Panc1 (cell line): ENCODE measurements at regions not wholly inside any gene's neighbourhood (a gene's known extent, or its start where the extent isn't known, plus 50 kb on each side); places are given as distances from the start of the nearest gene placed in this dataset.

Experiments used
- ATAC-seq: fragments of 200-7000 bp; cut with Tn5 transposase; 2 replicates; pipeline ENCODE4 v1.9.1; 2020; ENCODE audit warnings: mild to moderate bottlenecking, moderate library complexity
- BruUV-seq: library from RNA; stranded (reverse); fragments of 400-500 nt; replicated peaks from 2 replicates; lab custom pipeline; 2021; lab: Mats Ljungman, UMichigan
- CTCF ChIA-PET: fragments of 300-600 bp; sonication (Branson Sonifier 250); formaldehyde crosslinking; loops from one replicate; lab custom pipeline; 2022; ENCODE audit warnings: antibody characterized with exemption; lab: Charles Lee
- POLR2A ChIA-PET: fragments of 300-600 bp; sonication (Branson Sonifier 250); formaldehyde crosslinking; loops from one replicate; lab custom pipeline; 2022; ENCODE audit warnings: antibody characterized with exemption; lab: Charles Lee
- DNase-seq: peaks from one replicate; pipeline ENCODE4 v3.0.0-alpha.2; 2010; ENCODE audit warnings: low read depth, low spot score
- H3K27ac ChIP-seq: 2 replicates; pipeline ENCODE4 v1.5.1; 2011; ENCODE audit warnings: mild to moderate bottlenecking, low read length, inconsistent platforms
- H3K27me3 ChIP-seq: fragments of 200-500 bp; sonication (Bioruptor generic); 2 replicates; pipeline ENCODE4 v1.6.0; 2014; ENCODE audit warnings: low read length, inconsistent platforms; ENCODE audit not compliant: control insufficient read depth, insufficient read depth
- H3K36me3 ChIP-seq: fragments of 200-500 bp; sonication (Bioruptor generic); 2 replicates; pipeline ENCODE4 v1.5.1; 2014; ENCODE audit warnings: inconsistent platforms, mild to moderate bottlenecking, low read length, moderate library complexity; ENCODE audit not compliant: control insufficient read depth, insufficient read depth
- H3K4me1 ChIP-seq: 2 replicates; pipeline ENCODE4 v1.5.1; 2011; ENCODE audit warnings: inconsistent platforms, mild to moderate bottlenecking, low read length, moderate library complexity; ENCODE audit not compliant: control insufficient read depth, insufficient read depth
- H3K4me3 ChIP-seq, 2 experiments: 2 replicates each; pipeline ENCODE4 v1.5.1; 2011 to 2012; ENCODE audit warnings: low read depth in 2 of 2, low read length in 2 of 2, mild to moderate bottlenecking in 2 of 2, inconsistent platforms in 1 of 2, moderate library complexity in 1 of 2
- H3K9me3 ChIP-seq: fragments of 200-500 bp; sonication (Bioruptor generic); 2 replicates; pipeline ENCODE4 v1.5.1; 2014; ENCODE audit warnings: low read depth, mild to moderate bottlenecking, inconsistent platforms, low read length, moderate library complexity; ENCODE audit not compliant: control insufficient read depth, insufficient read depth
- POLR2AphosphoS5 ChIP-seq: IDR thresholded peaks from 2 replicates; pipeline ENCODE4 v1.6.1; 2012; ENCODE audit warnings: mild to moderate bottlenecking, low read depth, low read length, moderate library complexity
- SIN3A ChIP-seq: IDR thresholded peaks from 2 replicates; pipeline ENCODE4 v1.6.1; 2012; ENCODE audit warnings: low read depth, mild to moderate bottlenecking, low read length, moderate library complexity, borderline replicate concordance; ENCODE audit not compliant: insufficient read depth
- TCF7L2 ChIP-seq: IDR thresholded peaks from 2 replicates; pipeline ENCODE4 v1.6.1; 2011; ENCODE audit warnings: mild to moderate bottlenecking, low read depth, low read length, inconsistent platforms
- in situ Hi-C: cut with HindIII; loops from 2 replicates; pipeline ENCODE4 v1.10.0; 2016; ENCODE audit warnings: low sequenced_read_pairs, low pct_unique_long_range_greater_than_20kb
- intact Hi-C: fragments of 100-400 bp; cut with micrococcal nuclease; formaldehyde crosslinking; loops from one replicate; pipeline ENCODE4 v1.10.0; 2022; ENCODE audit not compliant: unreplicated experiment
- TF ChIP-seq, protein P1 (sequence below), 2 experiments: IDR thresholded peaks; 2 replicates each; pipeline ENCODE4 v1.6.1; 2011 to 2012; ENCODE audit warnings: low read depth in 2 of 2, control low read depth in 1 of 2, low read length in 1 of 2, mild to moderate bottlenecking in 1 of 2, moderate library complexity in 1 of 2; ENCODE audit not compliant: insufficient read depth in 1 of 2
- TF ChIP-seq, protein P2 (sequence below): fragments of 450-650 bp; IDR thresholded peaks from 2 replicates; pipeline ENCODE4 v1.5.1; 2017; ENCODE audit warnings: mild to moderate bottlenecking

DNA sequence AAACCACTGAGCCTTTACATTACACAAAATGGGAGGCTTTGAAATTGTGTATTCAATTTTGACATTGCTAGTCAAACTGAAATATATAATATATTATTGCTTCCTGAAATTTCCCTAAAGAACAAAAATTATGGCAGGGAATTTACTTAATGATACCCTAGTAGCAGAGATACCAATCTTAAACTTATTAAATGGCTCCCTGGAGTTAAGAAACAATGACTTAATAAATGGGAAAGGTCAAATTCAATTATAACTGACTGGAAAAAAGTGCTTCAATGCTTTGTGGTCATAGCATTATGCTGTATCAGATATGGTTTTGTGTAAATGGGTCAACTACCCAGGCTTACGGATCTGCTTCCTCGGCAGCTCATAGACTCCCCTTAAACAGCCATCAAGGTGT is 244.1 kb downstream of the CNTN3 start:
- intact Hi-C loops, result no loop called here
- ATAC-seq, result no peak
- CTCF ChIA-PET, result no interaction called here

DNA sequence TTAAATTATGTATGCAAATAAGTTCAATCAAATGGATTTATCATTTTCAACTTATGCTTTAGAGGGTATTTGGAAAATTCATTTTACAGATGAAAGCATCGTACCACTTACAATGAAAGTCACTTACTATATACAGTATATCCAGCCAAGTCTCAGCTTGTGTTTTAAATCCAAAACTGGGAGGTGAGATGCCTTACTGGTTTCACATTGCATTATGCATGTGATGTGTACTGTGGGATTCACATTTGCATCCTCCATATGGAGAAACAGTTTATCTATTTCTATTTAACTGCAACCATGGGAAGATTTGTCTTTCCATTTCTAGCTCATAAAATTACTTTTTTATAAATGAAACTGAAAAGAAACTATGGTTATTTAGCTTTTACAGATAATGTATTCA is 248.1 kb downstream of the CNTN3 start:
- H3K4me1 ChIP-seq, result no peaks in the 10 kb centered on the region
- no peaks in the 10 kb centered on the region for H3K36me3 ChIP-seq
- TF ChIP-seq, protein P1, sequence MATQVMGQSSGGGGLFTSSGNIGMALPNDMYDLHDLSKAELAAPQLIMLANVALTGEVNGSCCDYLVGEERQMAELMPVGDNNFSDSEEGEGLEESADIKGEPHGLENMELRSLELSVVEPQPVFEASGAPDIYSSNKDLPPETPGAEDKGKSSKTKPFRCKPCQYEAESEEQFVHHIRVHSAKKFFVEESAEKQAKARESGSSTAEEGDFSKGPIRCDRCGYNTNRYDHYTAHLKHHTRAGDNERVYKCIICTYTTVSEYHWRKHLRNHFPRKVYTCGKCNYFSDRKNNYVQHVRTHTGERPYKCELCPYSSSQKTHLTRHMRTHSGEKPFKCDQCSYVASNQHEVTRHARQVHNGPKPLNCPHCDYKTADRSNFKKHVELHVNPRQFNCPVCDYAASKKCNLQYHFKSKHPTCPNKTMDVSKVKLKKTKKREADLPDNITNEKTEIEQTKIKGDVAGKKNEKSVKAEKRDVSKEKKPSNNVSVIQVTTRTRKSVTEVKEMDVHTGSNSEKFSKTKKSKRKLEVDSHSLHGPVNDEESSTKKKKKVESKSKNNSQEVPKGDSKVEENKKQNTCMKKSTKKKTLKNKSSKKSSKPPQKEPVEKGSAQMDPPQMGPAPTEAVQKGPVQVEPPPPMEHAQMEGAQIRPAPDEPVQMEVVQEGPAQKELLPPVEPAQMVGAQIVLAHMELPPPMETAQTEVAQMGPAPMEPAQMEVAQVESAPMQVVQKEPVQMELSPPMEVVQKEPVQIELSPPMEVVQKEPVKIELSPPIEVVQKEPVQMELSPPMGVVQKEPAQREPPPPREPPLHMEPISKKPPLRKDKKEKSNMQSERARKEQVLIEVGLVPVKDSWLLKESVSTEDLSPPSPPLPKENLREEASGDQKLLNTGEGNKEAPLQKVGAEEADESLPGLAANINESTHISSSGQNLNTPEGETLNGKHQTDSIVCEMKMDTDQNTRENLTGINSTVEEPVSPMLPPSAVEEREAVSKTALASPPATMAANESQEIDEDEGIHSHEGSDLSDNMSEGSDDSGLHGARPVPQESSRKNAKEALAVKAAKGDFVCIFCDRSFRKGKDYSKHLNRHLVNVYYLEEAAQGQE (IDR thresholded peaks at IDR 0.05; ENCODE audit: insufficient read depth in 1 of 2, low read depth in 2 of 2, low read length in 1 of 2), result no peak
- TF ChIP-seq, protein P2, sequence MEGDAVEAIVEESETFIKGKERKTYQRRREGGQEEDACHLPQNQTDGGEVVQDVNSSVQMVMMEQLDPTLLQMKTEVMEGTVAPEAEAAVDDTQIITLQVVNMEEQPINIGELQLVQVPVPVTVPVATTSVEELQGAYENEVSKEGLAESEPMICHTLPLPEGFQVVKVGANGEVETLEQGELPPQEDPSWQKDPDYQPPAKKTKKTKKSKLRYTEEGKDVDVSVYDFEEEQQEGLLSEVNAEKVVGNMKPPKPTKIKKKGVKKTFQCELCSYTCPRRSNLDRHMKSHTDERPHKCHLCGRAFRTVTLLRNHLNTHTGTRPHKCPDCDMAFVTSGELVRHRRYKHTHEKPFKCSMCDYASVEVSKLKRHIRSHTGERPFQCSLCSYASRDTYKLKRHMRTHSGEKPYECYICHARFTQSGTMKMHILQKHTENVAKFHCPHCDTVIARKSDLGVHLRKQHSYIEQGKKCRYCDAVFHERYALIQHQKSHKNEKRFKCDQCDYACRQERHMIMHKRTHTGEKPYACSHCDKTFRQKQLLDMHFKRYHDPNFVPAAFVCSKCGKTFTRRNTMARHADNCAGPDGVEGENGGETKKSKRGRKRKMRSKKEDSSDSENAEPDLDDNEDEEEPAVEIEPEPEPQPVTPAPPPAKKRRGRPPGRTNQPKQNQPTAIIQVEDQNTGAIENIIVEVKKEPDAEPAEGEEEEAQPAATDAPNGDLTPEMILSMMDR, result no peak
- TF ChIP-seq POLR2AphosphoS5 (no peak), TCF7L2 (no peak), SIN3A (no peak)
- intact Hi-C loops, result no loop called here
- CTCF ChIA-PET, result no interaction called here
- POLR2A ChIA-PET, result interaction anchor here (0.7 kb wide), 1 partner anchor 1025 kb away, joined by 6 read pairs; no protein-coding TSS in a partner anchor
- H3K9me3 ChIP-seq, result no peaks in the 10 kb centered on the region
- ATAC-seq (no peak), DNase-seq (no peak)
- H3K4me3 ChIP-seq, result no peak overlapping the region
- no TSS peak for BruUV-seq
- no peak overlapping the region for H3K27ac ChIP-seq
- in situ Hi-C loops, result no loop called here
- no peaks in the 10 kb centered on the region for H3K27me3 ChIP-seq

More for the DNA sequence above, 244.1 kb downstream of the CNTN3 start:
- no peak overlapping the region for H3K4me3 ChIP-seq
- H3K27ac ChIP-seq, result no peak overlapping the region
- no peak for DNase-seq
- in situ Hi-C loops, result no loop called here
- BruUV-seq, result no TSS peak
- H3K27me3 ChIP-seq, result no peaks in the 10 kb centered on the region
- no peaks in the 10 kb centered on the region for H3K9me3 ChIP-seq
- TF ChIP-seq TCF7L2 (no peak), SIN3A (no peak), POLR2AphosphoS5 (no peak)
- TF ChIP-seq, protein P2, result no peak
- TF ChIP-seq, protein P1 (IDR thresholded peaks at IDR 0.05; ENCODE audit: insufficient read depth in 1 of 2, low read depth in 2 of 2, low read length in 1 of 2), result no peak
- no peaks in the 10 kb centered on the region for H3K4me1 ChIP-seq
- POLR2A ChIA-PET, result no interaction called here
- H3K36me3 ChIP-seq, result no peaks in the 10 kb centered on the region
